ENCODE measurements at regions not wholly inside any gene's neighbourhood (a gene's known extent, or its start where the extent isn't known, plus 50 kb on each side); places are given as distances from the start of the nearest gene placed in this dataset.
A peak's percentile ranks its signal among the peaks of the same experiment; 100 is the strongest.

DNA sequence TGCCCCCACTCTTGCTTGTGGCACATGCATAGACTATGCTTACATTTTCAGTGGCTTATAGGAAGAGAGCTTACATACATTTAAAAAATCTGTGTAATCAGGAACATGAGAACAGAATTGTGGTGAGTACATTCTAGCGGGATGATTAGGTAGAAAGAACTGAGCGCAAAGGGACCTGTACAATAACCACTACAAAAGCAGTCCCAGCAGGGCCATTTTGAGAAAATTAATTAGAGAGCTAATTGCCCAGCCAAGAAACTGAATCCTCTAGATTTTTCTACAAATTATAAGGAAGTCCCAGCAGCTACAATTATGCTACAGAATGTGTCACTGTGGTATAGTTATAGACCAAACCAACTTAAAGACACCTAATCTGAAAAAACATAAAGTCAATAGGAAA is 105.6 kb upstream of the TNFAIP3 start:
- no peaks in the 10 kb centered on the region for H3K27me3 Mint-ChIP-seq (ENCODE audit: insufficient read depth, low read depth)

DNA sequence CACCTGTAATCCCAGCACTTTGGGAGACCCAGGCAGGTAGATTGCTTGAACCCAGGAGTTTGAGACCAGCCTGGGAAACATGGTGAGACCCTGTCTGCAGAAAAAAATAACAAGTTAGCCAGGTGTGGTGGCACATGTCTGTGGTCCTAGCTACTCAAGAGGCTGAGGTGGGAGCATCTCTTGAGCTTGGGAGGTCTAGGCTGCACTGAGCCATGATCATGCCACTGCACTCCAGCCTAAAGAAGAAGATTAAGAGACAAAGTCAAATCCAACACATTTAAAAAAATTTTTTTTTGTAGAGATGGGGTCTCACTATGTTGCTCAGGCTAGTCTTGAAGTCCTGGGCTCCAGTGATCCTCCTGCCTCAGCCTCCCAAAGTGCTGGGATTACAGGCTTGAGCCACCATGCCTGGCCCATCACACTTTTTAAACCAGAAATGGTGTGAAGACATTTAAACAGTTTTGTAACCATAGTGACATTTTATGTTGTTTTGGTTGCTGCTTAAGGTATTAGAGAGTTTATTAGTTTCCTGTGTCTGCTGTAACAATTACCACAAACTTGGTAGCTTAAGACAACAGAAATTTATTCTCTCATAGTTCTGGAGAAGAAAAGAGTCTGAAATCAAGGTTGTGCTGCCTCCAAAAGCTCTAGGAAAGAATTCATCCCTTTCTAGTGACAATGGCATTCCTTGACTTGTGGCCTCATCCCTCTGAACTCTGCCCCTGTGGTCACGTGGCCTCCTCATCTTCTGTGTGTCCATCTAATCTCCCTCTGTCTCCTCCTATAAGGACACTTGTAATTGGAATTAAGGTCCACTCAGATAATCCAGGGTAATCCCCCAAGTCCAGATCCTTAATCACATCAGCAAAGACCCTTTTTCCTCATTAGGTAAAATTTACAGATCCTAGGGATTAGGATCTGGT is 104.6 kb upstream of the TNFAIP3 start:
- H3K27ac Mint-ChIP-seq = peak overlapping the region; percentile 35
- Histone ChIP-seq H3K4me3 (no peak overlapping the region), H3K4me1 (no peaks in the 10 kb centered on the region), H3K9ac (no peak overlapping the region), H3K27me3 (no peaks in the 10 kb centered on the region), H3F3A (ENCODE audit: low read depth) (no peaks in the 10 kb centered on the region), H3K4me2 (no peak overlapping the region), H4K20me1 (ENCODE audit: low read depth) (no peaks in the 10 kb centered on the region), H3K9me3 (ENCODE audit: low read depth) (no peaks in the 10 kb centered on the region), H3K36me3 (no peaks in the 10 kb centered on the region), H2AFZ (replicated peaks) (no peak overlapping the region), H3K27ac (no peak overlapping the region), H3K79me2 (ENCODE audit: low read depth) (no peaks in the 10 kb centered on the region)
- DNase-seq (ENCODE audit: low spot score) = no peak
- H3K4me3 Mint-ChIP-seq = no peak overlapping the region
- TF ChIP-seq, protein P1, sequence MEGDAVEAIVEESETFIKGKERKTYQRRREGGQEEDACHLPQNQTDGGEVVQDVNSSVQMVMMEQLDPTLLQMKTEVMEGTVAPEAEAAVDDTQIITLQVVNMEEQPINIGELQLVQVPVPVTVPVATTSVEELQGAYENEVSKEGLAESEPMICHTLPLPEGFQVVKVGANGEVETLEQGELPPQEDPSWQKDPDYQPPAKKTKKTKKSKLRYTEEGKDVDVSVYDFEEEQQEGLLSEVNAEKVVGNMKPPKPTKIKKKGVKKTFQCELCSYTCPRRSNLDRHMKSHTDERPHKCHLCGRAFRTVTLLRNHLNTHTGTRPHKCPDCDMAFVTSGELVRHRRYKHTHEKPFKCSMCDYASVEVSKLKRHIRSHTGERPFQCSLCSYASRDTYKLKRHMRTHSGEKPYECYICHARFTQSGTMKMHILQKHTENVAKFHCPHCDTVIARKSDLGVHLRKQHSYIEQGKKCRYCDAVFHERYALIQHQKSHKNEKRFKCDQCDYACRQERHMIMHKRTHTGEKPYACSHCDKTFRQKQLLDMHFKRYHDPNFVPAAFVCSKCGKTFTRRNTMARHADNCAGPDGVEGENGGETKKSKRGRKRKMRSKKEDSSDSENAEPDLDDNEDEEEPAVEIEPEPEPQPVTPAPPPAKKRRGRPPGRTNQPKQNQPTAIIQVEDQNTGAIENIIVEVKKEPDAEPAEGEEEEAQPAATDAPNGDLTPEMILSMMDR (IDR thresholded peaks at IDR 0.05) = no peak
- TF ChIP-seq EZH2 (IDR thresholded peaks at IDR 0.05) (no peak), EZH2phosphoT487 (IDR thresholded peaks at IDR 0.05) (no peak)
- no peaks in the 10 kb centered on the region for H3K4me1 Mint-ChIP-seq
- no peaks in the 10 kb centered on the region for H3K36me3 Mint-ChIP-seq
- H3K27me3 Mint-ChIP-seq (ENCODE audit: insufficient read depth, low read depth) = no peaks in the 10 kb centered on the region
- H3K9me3 Mint-ChIP-seq = peaks cover 2% of the 10 kb centered on the region

More for the DNA sequence above, 105.6 kb upstream of the TNFAIP3 start:
- Mint-ChIP-seq H3K4me3 (no peak overlapping the region), H3K9me3 (peaks cover 2% of the 10 kb centered on the region), H3K4me1 (no peaks in the 10 kb centered on the region), H3K27ac (no peak overlapping the region), H3K36me3 (no peaks in the 10 kb centered on the region)
- no peaks in the 10 kb centered on the region for H3K36me3 ChIP-seq
- DNase-seq (ENCODE audit: low spot score) = no peak
- no peak overlapping the region for H3K4me2 ChIP-seq
- no peak overlapping the region for H3K9ac ChIP-seq
- no peak overlapping the region for H2AFZ ChIP-seq (replicated peaks)
- no peaks in the 10 kb centered on the region for H3K79me2 ChIP-seq (ENCODE audit: low read depth)
- no peaks in the 10 kb centered on the region for H3K27me3 ChIP-seq
- no peaks in the 10 kb centered on the region for H3K9me3 ChIP-seq (ENCODE audit: low read depth)
- H4K20me1 ChIP-seq (ENCODE audit: low read depth) = no peaks in the 10 kb centered on the region
- no peak overlapping the region for H3K4me3 ChIP-seq
- H3K27ac ChIP-seq = no peak overlapping the region
- no peaks in the 10 kb centered on the region for H3K4me1 ChIP-seq
- TF ChIP-seq EZH2phosphoT487 (IDR thresholded peaks at IDR 0.05) (no peak), EZH2 (IDR thresholded peaks at IDR 0.05) (no peak)
- TF ChIP-seq, protein P1 (IDR thresholded peaks at IDR 0.05) = no peak
- H3F3A ChIP-seq (ENCODE audit: low read depth) = no peaks in the 10 kb centered on the region

DNA sequence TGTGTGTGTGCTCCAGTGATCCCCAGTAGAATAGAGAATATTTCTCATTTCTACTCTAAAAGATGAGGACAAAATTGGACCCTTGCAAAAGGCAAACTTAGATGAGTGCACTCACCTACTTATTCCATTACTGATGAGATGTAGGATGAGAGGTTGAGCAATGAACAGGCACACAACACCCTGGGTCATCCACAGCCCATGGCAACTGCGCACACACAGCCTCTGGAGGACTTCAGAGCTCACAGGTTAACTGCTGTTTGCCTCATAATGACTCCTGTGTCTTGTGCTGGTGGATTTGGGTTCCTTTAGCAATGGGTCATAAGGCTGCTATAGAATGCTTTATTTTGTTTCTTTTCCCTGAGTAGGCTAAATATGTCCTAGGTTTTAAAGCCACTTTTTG is 103.6 kb upstream of the TNFAIP3 start:
- H3K9me3 ChIP-seq (ENCODE audit: low read depth) = no peaks in the 10 kb centered on the region
- no peak for TF ChIP-seq EZH2phosphoT487 (IDR thresholded peaks at IDR 0.05)
- TF ChIP-seq, protein P1 (IDR thresholded peaks at IDR 0.05) = no peak
- no peak for TF ChIP-seq EZH2 (IDR thresholded peaks at IDR 0.05)
- no peaks in the 10 kb centered on the region for H4K20me1 ChIP-seq (ENCODE audit: low read depth)
- Mint-ChIP-seq H3K4me3 (no peak overlapping the region), H3K36me3 (no peaks in the 10 kb centered on the region), H3K4me1 (no peaks in the 10 kb centered on the region), H3K27ac (no peak overlapping the region), H3K27me3 (ENCODE audit: insufficient read depth, low read depth) (no peaks in the 10 kb centered on the region), H3K9me3 (peaks cover 2% of the 10 kb centered on the region)
- no peaks in the 10 kb centered on the region for H3K79me2 ChIP-seq (ENCODE audit: low read depth)
- no peak overlapping the region for H3K27ac ChIP-seq
- no peak overlapping the region for H3K9ac ChIP-seq
- no peaks in the 10 kb centered on the region for H3F3A ChIP-seq (ENCODE audit: low read depth)
- no peak for DNase-seq (ENCODE audit: low spot score)
- no peaks in the 10 kb centered on the region for H3K27me3 ChIP-seq
- no peaks in the 10 kb centered on the region for H3K36me3 ChIP-seq
- no peak overlapping the region for H3K4me2 ChIP-seq
- no peaks in the 10 kb centered on the region for H3K4me1 ChIP-seq
- H3K4me3 ChIP-seq = no peak overlapping the region
- no peak overlapping the region for H2AFZ ChIP-seq (replicated peaks)

Measured in neural progenitor cell (in vitro differentiated cells).